H1 (cell line): ENCODE measurements at regions not wholly inside any gene's neighbourhood (a gene's known extent, or its start where the extent isn't known, plus 50 kb on each side); places are given as distances from the start of the nearest gene placed in this dataset.

Source experiments
- CBX8 ChIP-seq: fragments of 300-800, 300-1000 bp; sonication (generic); IDR thresholded peaks from 2 replicates; pipeline ENCODE4 v1.7.1; 2016; ENCODE audit warnings: low read depth, low read length, borderline replicate concordance
- CHD2 ChIP-seq: IDR thresholded peaks from 2 replicates; pipeline ENCODE4 v1.6.1; 2012; ENCODE audit warnings: low read length, improper control_type of control experiment
- CTCF ChIP-seq, 3 experiments: IDR thresholded peaks; 1 replicate in 2 of 3; 2 replicates in 1 of 3; pipeline versions ENCODE4 v1.5.1 to v1.6.1; 2011; ENCODE audit warnings: low read length in 3 of 3, mild to moderate bottlenecking in 3 of 3, inconsistent platforms in 2 of 3, low read depth in 1 of 3, moderate library complexity in 1 of 3; ENCODE audit not compliant: insufficient read depth in 1 of 3; ENCODE audit errors: control extremely low read depth in 1 of 3
- EP300 ChIP-seq, 2 experiments: IDR thresholded peaks; 1 replicate in 1 of 2; 2 replicates in 1 of 2; pipeline ENCODE4 v1.6.1; 2011 to 2012; ENCODE audit warnings: low read depth in 2 of 2, low read length in 2 of 2, mild to moderate bottlenecking in 2 of 2, borderline replicate concordance in 1 of 2, inconsistent platforms in 1 of 2, moderate library complexity in 1 of 2
- EZH2 ChIP-seq: fragments of 200-600 bp; sonication (generic); IDR thresholded peaks from 2 replicates; pipeline ENCODE4 v1.7.1; 2012; ENCODE audit warnings: low read depth, mild to moderate bottlenecking, moderate library complexity, low read length, inconsistent platforms; ENCODE audit not compliant: severe bottlenecking
- HDAC2 ChIP-seq, 2 experiments: fragments of 300-600 bp in 1 of 2; sonication (generic) in 1 of 2; IDR thresholded peaks; 2 replicates each; pipeline ENCODE4 v1.6.1; 2011 to 2012; ENCODE audit warnings: low read depth in 2 of 2, low read length in 2 of 2, mild to moderate bottlenecking in 2 of 2, moderate library complexity in 2 of 2, borderline replicate concordance in 1 of 2, inconsistent platforms in 1 of 2
- NRF1 ChIP-seq: IDR thresholded peaks from 2 replicates; pipeline ENCODE4 v1.6.1; 2011; ENCODE audit warnings: mild to moderate bottlenecking, low read depth, low read length, improper control_type of control experiment
- POLR2A ChIP-seq, 2 experiments: IDR thresholded peaks; 1 replicate in 1 of 2; 2 replicates in 1 of 2; pipeline ENCODE4 v1.6.1; 2011; ENCODE audit warnings: low read depth in 2 of 2, low read length in 2 of 2, mild to moderate bottlenecking in 2 of 2; ENCODE audit errors: control extremely low read depth in 1 of 2
- POLR2AphosphoS5 ChIP-seq: IDR thresholded peaks from 2 replicates; pipeline ENCODE4 v1.6.1; 2011; ENCODE audit warnings: low read depth, low read length
- SIN3A ChIP-seq, 2 experiments: IDR thresholded peaks in 1 of 2; conservative IDR thresholded peaks in 1 of 2; 2 replicates each; pipeline ENCODE4 v1.6.1; 2011 to 2012; ENCODE audit warnings: low read length in 2 of 2, improper control_type of control experiment in 1 of 2, low read depth in 1 of 2, mild to moderate bottlenecking in 1 of 2
- ZNF274 ChIP-seq: IDR thresholded peaks from 2 replicates; pipeline ENCODE4 v1.7.0; 2012; ENCODE audit warnings: low read length, borderline replicate concordance; ENCODE audit errors: extremely low read depth
- TF ChIP-seq, protein P1 (sequence below): IDR thresholded peaks from 2 replicates; pipeline ENCODE4 v1.6.1; 2011; ENCODE audit warnings: low read depth, mild to moderate bottlenecking, low read length; ENCODE audit not compliant: insufficient read depth

DNA sequence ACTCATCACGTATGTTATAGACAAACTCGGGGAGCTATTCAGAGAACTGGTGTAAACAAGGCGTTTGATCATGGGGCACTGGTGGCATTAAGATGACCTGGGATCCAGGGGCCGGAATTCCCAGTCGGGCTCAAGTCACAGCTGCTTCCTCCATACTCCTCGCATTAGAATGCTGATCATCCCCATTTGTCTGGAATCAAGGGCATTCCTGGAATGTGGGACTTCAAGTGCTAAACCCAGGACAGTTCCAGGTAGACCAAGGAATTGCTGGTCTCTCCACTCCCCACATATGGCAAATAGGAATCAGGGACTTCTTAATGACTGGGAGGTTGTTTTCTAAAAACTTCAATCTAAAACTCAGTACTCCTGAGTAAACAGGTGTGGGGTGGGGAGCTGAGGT, 355.7 kb upstream of the RAB6C start:
- TF ChIP-seq CTCF (IDR thresholded peaks at IDR 0.05; ENCODE audit: control extremely low read depth in 1 of 3, insufficient read depth in 1 of 3, low read depth in 1 of 3, low read length in 3 of 3) (no peak), NRF1 (no peak), POLR2A (IDR thresholded peaks at IDR 0.05; ENCODE audit: control extremely low read depth in 1 of 2, low read depth in 2 of 2, low read length in 2 of 2) (no peak), HDAC2 (IDR thresholded peaks at IDR 0.05; ENCODE audit: borderline replicate concordance in 1 of 2, low read depth in 2 of 2, low read length in 2 of 2) (no peak), CHD2 (no peak), POLR2AphosphoS5 (no peak), EZH2 (no peak), CBX8 (no peak), EP300 (IDR thresholded peaks at IDR 0.05; ENCODE audit: borderline replicate concordance in 1 of 2, low read depth in 2 of 2, low read length in 2 of 2) (no peak), ZNF274 (no peak), SIN3A (conservative IDR thresholded peaks at IDR 0.05 in 1 of 2, IDR thresholded peaks at IDR 0.05 in 1 of 2; ENCODE audit: low read depth in 1 of 2, low read length in 2 of 2) (no peak)
- TF ChIP-seq, protein P1, sequence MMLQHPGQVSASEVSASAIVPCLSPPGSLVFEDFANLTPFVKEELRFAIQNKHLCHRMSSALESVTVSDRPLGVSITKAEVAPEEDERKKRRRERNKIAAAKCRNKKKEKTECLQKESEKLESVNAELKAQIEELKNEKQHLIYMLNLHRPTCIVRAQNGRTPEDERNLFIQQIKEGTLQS, result no peak
